ENCODE measurements at regions not wholly inside any gene's neighbourhood (a gene's known extent, or its start where the extent isn't known, plus 50 kb on each side); places are given as distances from the start of the nearest gene placed in this dataset.
"Not testable (repeated sequence)": the region's sequence is repeated elsewhere in the genome, so short reads cannot be mapped to it uniquely, and the experiment has no call there.

DNA sequence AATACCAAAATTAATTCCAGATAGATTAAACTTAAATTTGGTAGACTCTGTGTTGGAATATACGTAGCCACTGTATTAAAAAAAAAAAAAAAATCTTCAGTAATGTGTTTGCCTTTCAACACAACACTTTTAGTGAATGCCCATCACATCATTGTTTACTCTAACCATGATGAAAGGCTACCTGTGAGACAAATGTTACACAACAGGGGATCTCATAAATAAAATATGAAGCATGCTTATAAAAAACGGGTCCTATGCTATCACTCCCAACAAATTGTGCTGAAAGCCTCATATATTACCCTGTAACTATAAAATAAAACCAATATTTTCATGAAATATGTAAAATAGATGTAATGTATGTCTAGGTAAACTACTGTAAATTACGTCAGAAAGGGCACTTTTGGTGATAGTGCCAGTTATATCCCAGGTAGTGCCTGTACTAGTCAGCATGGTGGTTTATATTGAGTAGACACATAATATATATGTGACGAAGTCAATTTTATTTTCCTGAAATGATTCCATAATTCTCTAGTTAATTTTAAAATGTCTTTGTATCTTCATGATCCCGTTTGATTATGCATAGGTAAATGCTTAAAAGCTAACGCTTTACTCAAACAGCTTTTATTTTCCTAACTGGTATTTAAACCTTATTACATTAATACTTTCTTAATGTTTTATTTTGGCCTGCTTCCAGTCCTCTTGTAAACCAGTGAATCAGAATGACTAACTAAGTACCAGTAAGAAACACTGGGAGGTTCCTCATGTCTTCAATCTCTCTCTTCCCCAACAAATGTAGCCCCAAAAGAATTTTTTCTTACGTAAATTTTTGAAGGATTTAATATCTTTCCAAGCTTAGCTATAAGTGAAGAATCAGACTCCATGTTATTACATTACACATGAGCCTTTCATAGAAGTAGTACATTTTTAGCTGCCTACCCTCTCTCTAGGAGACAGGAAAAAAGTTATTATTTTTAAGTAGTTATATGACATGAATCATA lies 420.3 kb downstream of the GABRG2 start:
- DNase-seq, result no peak

DNA sequence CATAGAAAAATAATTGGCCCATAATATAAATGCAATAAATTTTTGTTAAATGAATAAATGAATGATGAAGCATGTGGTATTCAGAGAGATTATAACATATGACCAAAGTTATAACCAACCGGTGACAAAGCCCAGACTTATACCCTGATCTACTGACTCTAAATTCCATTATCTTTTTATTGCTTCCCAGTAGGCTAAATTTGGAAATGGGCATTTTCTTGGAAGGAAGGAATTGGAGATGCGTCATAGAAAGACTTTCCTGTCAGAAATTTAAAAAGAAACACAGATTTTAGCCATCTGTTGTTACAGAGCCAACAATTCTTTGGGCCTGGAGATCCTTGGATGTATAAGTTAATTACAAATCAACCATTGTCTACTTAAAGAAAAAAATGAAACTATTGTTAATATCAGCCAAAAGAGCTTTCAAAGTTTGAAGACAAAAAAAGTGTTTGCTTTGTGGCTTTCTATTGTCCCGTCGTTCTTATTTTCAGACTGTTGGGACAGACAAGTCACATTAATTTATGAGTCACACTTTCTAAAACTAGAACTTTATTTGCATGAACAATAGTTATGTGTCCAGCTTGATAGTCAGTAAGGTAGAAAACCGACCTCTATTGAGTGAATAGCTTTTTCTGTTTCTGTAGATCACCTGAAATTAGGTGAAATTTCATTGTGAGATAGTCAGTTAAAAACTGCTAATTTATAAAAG lies 428.7 kb downstream of the GABRG2 start:
- no peak for DNase-seq

DNA sequence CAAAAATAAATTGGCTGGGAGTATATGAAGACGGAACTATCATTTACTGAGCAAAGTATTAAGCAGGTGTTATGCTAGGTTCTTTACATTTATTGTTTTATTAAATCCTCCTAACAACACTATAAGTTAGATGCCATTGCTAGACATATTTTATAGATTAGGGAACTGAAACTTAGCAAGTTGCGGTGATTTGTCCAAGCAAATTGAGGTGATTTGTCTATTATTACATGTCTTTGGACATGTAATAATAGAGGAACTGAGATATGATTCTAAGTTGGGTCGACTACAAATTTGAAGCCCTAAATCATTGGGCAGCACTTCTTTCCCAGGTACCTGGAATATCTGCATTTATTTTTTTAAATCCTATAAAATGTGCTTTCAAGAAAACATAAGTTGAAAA lies 429.9 kb downstream of the GABRG2 start:
- no peak for DNase-seq

GRCh38 chr5:162502780-162503179 lies 435.2 kb downstream of the GABRG2 start:
- no peak for DNase-seq

- no peak for DNase-seq
These were observed 436.2 kb downstream of the GABRG2 start for GRCh38 chr5:162503796-162504195.

GRCh38 chr5:162512935-162513565 lies 445.5 kb downstream of the GABRG2 start:
- no peak for DNase-seq

DNA sequence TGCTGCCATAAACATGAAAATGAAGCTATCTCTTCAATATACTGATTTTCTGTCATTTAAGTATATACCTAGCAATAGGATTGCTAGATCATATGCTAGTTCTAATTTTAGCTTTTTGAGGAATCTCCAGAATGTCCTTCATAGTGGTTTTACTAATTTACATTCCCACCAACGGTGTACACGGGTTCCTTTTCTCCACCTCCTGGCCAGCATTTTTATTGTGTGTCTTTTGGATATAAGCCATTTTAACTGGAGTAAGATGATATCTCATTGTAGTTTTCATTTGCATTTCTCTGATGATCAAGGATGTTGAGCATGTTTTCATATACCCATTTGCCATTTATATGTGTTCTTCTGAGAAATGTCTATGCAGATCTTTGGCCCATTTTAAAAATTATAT lies 446.5 kb downstream of the GABRG2 start:
- DNase-seq, result no peak

DNA sequence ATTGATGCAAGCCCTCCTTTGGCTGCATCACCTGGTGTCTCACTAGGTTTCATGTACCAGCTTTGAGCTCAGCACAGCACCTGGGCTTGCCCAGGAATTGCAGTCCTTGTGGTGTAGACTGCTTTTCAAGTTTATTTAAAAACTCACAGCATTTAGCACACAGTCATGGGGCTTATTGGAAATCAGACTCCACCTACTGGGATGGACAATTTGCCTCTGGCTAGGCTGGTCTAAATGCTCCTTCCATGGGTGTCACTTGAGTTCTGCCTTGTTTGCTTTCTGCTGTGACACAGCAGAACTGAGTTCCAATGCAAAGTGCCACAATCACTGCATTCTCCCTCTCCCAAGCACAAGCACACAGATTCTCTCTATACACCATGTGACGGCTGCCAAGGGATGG lies 453.3 kb downstream of the GABRG2 start:
- no peak for DNase-seq

GRCh38 chr5:162529209-162529608 lies 461.6 kb downstream of the GABRG2 start:
- DNase-seq, result no peak

GRCh38 chr5:162529886-162530285 lies 462.3 kb downstream of the GABRG2 start:
- no peak for DNase-seq

DNA sequence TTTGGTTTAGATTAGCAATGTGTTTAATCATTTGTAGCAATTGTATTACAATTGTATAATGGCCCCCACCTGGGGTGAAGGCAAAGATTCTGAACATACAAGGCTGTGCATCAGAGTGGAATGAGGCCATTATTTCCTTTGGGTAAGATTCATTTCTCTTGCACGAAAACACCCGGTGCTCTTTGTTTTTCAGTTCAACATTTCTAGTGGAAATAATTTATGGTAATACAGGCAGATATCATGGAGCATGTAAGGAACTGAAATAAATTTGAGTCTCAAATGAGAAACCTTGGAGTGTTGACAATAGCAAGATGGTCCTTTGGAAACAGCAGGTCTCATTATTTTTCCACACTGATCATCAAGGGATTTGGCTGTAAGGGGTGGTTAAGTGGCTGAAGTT lies 475.9 kb downstream of the GABRG2 start:
- no peak for DNase-seq

GRCh38 chr5:162544905-162545304 lies 477.3 kb downstream of the GABRG2 start:
- no peak for DNase-seq

- no peak for DNase-seq
These were observed 482.7 kb downstream of the GABRG2 start for GRCh38 chr5:162550236-162550635.

- no peak for DNase-seq
These were observed 490.5 kb downstream of the GABRG2 start for GRCh38 chr5:162558120-162558519.

DNA sequence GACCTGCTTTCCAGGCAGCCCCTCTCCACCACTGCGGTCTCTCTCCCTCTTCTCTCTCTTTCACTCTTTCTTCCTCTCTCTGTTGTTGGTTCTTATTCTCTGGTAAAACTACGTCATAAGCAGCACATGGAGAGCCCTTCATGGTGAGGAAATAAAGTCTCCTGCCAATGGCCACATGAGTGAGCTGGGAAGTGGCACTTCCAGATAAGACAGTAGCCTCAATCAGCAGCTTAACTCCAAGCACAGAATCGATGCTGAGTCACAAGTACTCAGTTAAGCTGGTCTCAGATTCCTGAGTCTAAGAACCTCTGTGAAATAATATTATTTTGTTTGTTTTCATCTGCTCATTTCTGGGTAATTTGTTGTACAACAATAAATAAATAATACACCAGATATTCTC lies 500.1 kb downstream of the GABRG2 start:
- DNase-seq, result peak in 1 of 2 experiments; percentile 48

DNA sequence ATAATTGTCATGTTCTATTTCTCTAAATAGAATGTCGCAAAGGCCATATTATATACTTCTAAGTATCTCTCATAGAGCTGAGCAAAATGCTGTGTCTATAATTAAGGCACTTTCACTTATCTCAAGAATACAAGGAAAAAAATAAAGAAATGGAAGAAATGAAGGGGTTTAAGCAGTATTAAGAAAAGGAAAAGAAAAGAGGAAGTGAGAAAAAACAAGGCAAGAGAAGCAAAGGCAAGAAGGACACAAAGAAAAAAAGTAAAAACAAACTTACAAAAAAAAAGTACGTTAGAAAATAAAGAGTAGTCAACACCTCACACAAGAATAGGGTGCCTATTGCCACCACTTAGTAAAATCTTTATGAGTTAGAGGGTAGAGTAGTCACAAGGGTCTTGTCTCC lies 506.2 kb downstream of the GABRG2 start:
- DNase-seq, result no peak

GRCh38 chr5:162591724-162592123 lies 524.2 kb downstream of the GABRG2 start:
- DNase-seq, result no peak

DNA sequence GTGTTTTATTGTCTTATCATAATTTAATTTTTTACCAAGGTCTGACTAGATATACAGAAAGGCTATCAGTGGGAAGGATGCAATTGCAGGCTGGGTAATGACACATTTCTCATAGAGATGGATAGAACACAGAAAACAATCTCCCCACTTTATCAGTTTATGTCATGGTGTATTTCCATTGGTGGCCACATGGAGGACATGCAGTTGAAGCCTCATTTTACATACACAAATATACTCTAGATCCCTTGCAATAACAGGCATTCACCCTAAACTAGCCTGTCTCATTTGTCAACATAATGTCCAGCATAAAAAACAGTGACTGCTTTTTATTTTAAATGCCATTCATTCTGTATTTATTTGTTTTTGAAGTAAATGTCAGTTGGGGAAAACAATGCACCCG lies 526.3 kb downstream of the GABRG2 start:
- DNase-seq, result peak in 1 of 2 experiments; percentile 16

DNA sequence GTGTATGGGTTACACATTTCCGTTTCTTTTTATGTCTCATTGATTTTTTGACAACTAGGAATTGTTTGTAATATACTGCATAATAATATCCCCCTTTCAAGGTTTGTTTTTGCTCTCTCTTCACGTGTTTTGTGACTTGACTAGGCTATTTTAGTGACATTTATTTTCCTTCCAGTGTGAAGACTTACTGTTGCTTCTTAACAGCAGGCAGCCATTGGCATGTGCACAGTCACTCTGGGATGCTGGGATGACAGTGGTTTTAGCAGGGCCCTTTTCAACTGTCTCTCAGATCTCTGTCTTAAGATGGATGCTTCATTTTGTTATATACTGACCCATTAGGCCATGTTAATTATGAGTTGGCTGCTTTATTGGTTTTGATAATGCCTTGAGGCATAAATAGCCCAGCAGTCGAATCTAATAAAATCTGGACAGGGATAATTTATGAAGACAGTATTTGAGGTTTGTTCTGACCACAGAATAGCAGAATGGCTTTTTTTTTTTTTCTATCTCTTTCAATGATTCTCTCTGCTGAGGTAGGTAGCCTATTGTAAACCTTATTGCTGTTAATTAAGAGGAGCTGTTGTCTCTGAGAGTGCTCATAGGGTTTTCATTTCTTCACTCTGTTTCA lies 536.0 kb downstream of the GABRG2 start:
- no peak for DNase-seq

DNA sequence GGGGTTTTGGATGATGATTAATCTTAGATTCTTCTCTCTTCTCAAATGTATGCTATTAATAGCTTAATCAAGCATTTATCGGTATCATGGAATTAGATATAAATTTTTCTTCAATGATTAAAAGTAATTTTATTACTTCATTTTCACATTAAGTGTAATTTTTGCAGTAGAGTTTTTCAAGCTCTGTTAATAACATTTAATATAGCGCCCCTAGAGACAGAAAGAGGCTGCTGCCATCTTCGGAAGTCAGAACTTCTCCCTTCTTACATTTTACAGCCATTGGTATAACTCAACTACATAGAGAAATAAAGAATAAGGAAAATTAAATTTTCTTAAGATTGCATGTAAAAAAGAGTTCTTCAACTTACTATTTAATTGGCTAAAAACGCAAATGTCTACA lies 540.3 kb downstream of the GABRG2 start:
- DNase-seq, result no peak

DNA sequence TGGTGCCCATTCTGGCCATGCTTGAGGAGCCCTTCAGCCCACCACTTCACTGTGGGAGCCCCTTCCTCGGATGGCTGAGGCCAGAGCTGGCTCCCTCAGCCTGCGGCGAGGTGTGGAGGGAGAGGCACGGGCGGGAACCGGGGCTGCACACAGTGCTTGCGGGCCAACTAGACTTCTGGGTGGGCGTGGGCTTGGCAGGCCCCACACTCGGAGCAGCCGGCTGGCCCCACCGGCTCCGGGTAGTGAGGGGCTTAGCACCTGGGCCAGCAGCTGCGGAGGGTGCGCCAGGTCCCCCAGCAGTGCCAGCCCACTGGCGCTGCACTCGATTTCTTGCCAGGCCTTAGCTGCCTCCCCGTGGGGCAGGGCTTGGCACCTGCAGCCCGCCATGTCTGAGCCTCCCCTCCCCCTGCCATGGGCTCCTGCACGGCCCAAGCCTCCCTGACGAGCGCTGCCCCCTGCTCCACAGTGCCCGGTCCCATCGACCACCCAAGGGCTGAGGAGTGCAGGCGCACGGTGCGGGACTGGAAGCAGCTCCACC lies 554.2 kb downstream of the GABRG2 start:
- not testable (repeated sequence) for DNase-seq

DNA sequence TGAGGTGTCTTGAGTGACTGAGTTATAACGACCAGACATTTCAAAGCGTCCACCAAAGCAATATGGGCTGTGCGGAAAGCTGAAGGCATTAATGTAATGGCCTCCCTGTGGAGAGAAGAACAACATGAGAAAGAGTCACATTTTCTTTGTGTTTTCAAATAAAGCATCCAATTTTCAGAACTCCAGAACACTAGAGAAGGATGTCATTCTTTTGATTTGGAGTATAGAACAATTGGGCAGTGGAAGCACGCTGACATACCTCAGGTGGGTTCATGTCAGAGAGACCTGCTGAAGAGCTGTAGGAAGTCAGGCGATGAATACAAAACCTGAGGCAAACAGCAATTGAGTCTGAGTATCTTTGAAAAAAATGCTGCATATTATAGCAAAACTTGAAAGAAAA lies 556.5 kb downstream of the GABRG2 start:
- DNase-seq, result no peak

GRCh38 chr5:162637481-162637880 lies 569.9 kb downstream of the GABRG2 start:
- no peak for DNase-seq

Data from NCI-H524 (cell line).